BE2C (cell line): ENCODE measurements at regions not wholly inside any gene's neighbourhood (a gene's known extent, or its start where the extent isn't known, plus 50 kb on each side); places are given as distances from the start of the nearest gene placed in this dataset.

ENCODE experiments used
- DNase-seq: peaks from one replicate; pipeline ENCODE4 v3.0.0-alpha.2; 2020
- H3K27me3 ChIP-seq: fragments of 250-450 bp; sonication (Bioruptor Pico); 2 replicates; pipeline ENCODE4 v1.5.1; 2020; ENCODE audit warnings: mild to moderate bottlenecking
- H3K36me3 ChIP-seq: fragments of 250-450 bp; sonication (Bioruptor Pico); 2 replicates; pipeline ENCODE4 v1.5.1; 2020; ENCODE audit warnings: mild to moderate bottlenecking
- H3K4me1 ChIP-seq: fragments of 250-450 bp; sonication (Bioruptor Pico); 2 replicates; pipeline ENCODE4 v1.5.1; 2020
- H3K4me3 ChIP-seq: 2 replicates; pipeline ENCODE4 v1.5.1; 2011; ENCODE audit warnings: low read depth, low read length
- H3K9me3 ChIP-seq: fragments of 250-450 bp; sonication (Bioruptor Pico); 2 replicates; pipeline ENCODE4 v1.5.1; 2020
- CTCF ChIP-seq: IDR thresholded peaks from 2 replicates; pipeline ENCODE4 v1.5.1; 2012; ENCODE audit warnings: mild to moderate bottlenecking, low read depth, low read length

DNA sequence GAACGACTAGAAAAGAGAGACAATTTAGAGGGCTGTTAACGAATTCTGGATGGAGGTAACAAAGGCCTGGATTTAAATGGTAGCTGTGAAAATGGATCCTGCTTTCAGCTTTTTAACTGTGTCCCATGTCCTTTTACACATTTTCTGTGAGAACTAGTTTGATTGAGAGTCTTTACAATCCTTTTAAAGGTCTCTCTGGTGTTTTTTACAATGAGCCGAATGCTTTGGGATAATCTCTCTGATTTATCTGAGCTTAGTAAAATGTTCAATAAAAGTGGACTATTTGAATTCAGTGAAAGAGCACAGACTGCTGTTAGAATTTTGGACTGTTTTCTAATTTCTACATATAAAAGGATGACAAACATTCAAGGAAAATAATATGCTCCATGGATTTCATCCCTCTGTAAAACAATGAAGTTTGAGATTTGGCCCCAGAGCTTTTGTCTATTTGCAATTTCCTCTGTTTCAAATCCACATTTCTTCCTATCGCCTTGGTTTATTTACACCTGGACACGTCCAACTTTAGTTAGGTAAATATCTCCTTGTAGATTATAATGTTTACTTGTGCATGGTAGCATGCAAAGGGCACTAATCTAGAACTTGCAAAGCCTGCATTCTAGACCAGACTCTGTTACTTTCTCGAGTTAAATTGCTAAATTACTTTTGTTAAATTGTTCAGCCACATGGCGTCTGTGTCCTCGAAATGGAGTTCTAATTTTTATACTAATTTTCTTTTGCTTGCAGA, 871.0 kb upstream of the CITED2 start:
- no peak for DNase-seq
- no peaks in the 10 kb centered on the region for H3K36me3 ChIP-seq
- H3K9me3 ChIP-seq = no peaks in the 10 kb centered on the region
- H3K4me3 ChIP-seq = no peak overlapping the region
- no peak for TF ChIP-seq CTCF
- H3K4me1 ChIP-seq = no peaks in the 10 kb centered on the region
- no peaks in the 10 kb centered on the region for H3K27me3 ChIP-seq

GRCh38 chr6:140237251-140237650, 862.8 kb upstream of the CITED2 start:
- H3K9me3 ChIP-seq = no peaks in the 10 kb centered on the region
- DNase-seq = no peak
- TF ChIP-seq CTCF = no peak

GRCh38 chr6:140236732-140237131, 862.3 kb upstream of the CITED2 start:
- TF ChIP-seq CTCF = no peak
- H3K27me3 ChIP-seq = no peaks in the 10 kb centered on the region
- H3K9me3 ChIP-seq = no peaks in the 10 kb centered on the region
- H3K36me3 ChIP-seq = no peaks in the 10 kb centered on the region
- H3K4me3 ChIP-seq = no peak overlapping the region
- H3K4me1 ChIP-seq = no peaks in the 10 kb centered on the region
- DNase-seq = no peak

More at GRCh38 chr6:140237251-140237650, 862.8 kb upstream of the CITED2 start:
- H3K27me3 ChIP-seq = no peaks in the 10 kb centered on the region
- no peaks in the 10 kb centered on the region for H3K36me3 ChIP-seq
- H3K4me1 ChIP-seq = no peaks in the 10 kb centered on the region
- H3K4me3 ChIP-seq = no peak overlapping the region

GRCh38 chr6:140230282-140230681, 855.8 kb upstream of the CITED2 start:
- Histone ChIP-seq H3K9me3 (no peaks in the 10 kb centered on the region), H3K36me3 (no peaks in the 10 kb centered on the region), H3K27me3 (no peaks in the 10 kb centered on the region), H3K4me1 (0 out of 2 replicates have a peak, but pooled peaks cover 3% of the 10 kb centered on the region), H3K4me3 (no peak overlapping the region)
- no peak for DNase-seq
- no peak for TF ChIP-seq CTCF

DNA sequence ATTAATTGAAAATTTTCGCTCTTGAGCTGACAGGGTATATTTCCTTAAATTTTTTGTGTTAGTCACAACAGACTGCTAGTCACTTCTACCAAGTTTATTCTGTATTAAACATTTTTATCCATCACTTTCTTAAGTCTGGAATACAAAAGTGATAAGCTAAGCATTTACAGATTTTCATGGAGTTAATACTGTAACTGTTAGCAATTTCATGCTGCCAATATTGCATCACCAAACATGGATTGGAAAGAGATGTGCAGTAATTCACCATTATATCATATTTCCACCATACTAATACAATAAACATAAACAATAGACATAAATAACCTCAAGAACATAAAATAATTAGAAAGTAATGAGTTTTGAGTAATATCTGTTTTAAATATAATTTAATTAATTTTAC, 854.0 kb upstream of the CITED2 start:
- Histone ChIP-seq H3K27me3 (no peaks in the 10 kb centered on the region), H3K9me3 (no peaks in the 10 kb centered on the region), H3K36me3 (no peaks in the 10 kb centered on the region), H3K4me3 (no peak overlapping the region), H3K4me1 (0 out of 2 replicates have a peak, but pooled peaks cover 3% of the 10 kb centered on the region)
- DNase-seq = no peak
- no peak for TF ChIP-seq CTCF

- 0 out of 2 replicates have a peak, but pooled peaks cover 3% of the 10 kb centered on the region for H3K4me1 ChIP-seq
- no peak for DNase-seq
- H3K4me3 ChIP-seq = no peak overlapping the region
- no peaks in the 10 kb centered on the region for H3K36me3 ChIP-seq
- H3K27me3 ChIP-seq = no peaks in the 10 kb centered on the region
- no peak for TF ChIP-seq CTCF
- no peaks in the 10 kb centered on the region for H3K9me3 ChIP-seq
Observed at GRCh38 chr6:140226637-140227036, 852.2 kb upstream of the CITED2 start.
